Stomach (tissue), 4 donors: ENCODE measurements at regions not wholly inside any gene's neighbourhood (a gene's known extent, or its start where the extent isn't known, plus 50 kb on each side); places are given as distances from the start of the nearest gene placed in this dataset.

ENCODE experiments used
- CTCF ChIP-seq, 7 experiments: fragments of 450-650 bp in 4 of 7; fragments of 200-600 bp in 3 of 7; sonication (generic) in 3 of 7; IDR thresholded peaks; one replicate each; pipeline ENCODE4 v1.5.1; 2016 to 2019; ENCODE audit warnings: antibody characterized with exemption in 7 of 7, control low read depth in 2 of 7, mild to moderate bottlenecking in 1 of 7
- EP300 ChIP-seq: sonication (generic); formaldehyde crosslinking; IDR thresholded peaks from one replicate; pipeline ENCODE4 v1.6.1; 2017; ENCODE audit warnings: antibody characterized with exemption
- POLR2A ChIP-seq, 4 donors: fragments of 450-650 bp; IDR thresholded peaks; one replicate each; pipeline ENCODE4 v1.6.1; 2016; ENCODE audit warnings: antibody characterized with exemption in 4 of 4, control low read depth in 2 of 4, mild to moderate bottlenecking in 1 of 4, moderate library complexity in 1 of 4

- TF ChIP-seq POLR2A (IDR thresholded peaks at IDR 0.05) (no peak), EP300 (no peak), CTCF (IDR thresholded peaks at IDR 0.05) (no peak)
Observed at GRCh38 chr14:66140213-66140918, 345.8 kb upstream of the CCDC196 start.
